Lower leg skin (tissue), 3 donors: ENCODE measurements at regions not wholly inside any gene's neighbourhood (a gene's known extent, or its start where the extent isn't known, plus 50 kb on each side); places are given as distances from the start of the nearest gene placed in this dataset.

Source experiments
- POLR2A ChIP-seq, 2 donors: fragments of 450-650 bp; IDR thresholded peaks; one replicate each; pipeline ENCODE4 v1.6.1; 2016 to 2017; ENCODE audit warnings: antibody characterized with exemption in 2 of 2, mild to moderate bottlenecking in 1 of 2, moderate library complexity in 1 of 2
- TF ChIP-seq, protein P1 (sequence below), 3 donors: fragments of 450-650 bp; IDR thresholded peaks; one replicate each; pipeline ENCODE4 v1.5.1; 2016; ENCODE audit warnings: antibody characterized with exemption in 3 of 3, mild to moderate bottlenecking in 3 of 3, moderate library complexity in 2 of 3

GRCh38 chrX:43188296-43188695 is 410.3 kb upstream of the PPP1R2C start:
- TF ChIP-seq, protein P1, sequence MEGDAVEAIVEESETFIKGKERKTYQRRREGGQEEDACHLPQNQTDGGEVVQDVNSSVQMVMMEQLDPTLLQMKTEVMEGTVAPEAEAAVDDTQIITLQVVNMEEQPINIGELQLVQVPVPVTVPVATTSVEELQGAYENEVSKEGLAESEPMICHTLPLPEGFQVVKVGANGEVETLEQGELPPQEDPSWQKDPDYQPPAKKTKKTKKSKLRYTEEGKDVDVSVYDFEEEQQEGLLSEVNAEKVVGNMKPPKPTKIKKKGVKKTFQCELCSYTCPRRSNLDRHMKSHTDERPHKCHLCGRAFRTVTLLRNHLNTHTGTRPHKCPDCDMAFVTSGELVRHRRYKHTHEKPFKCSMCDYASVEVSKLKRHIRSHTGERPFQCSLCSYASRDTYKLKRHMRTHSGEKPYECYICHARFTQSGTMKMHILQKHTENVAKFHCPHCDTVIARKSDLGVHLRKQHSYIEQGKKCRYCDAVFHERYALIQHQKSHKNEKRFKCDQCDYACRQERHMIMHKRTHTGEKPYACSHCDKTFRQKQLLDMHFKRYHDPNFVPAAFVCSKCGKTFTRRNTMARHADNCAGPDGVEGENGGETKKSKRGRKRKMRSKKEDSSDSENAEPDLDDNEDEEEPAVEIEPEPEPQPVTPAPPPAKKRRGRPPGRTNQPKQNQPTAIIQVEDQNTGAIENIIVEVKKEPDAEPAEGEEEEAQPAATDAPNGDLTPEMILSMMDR (IDR thresholded peaks at IDR 0.05), result no peak
- no peak for TF ChIP-seq POLR2A (IDR thresholded peaks at IDR 0.05)
